HUES48 (cell line): ENCODE measurements at regions not wholly inside any gene's neighbourhood (a gene's known extent, or its start where the extent isn't known, plus 50 kb on each side); places are given as distances from the start of the nearest gene placed in this dataset.

Source experiments
- H3K27ac ChIP-seq: one replicate; pipeline ENCODE4 v1.7.0; 2013; ENCODE audit warnings: low read depth, low read length, inconsistent platforms
- H3K27me3 ChIP-seq: 2 replicates; pipeline ENCODE4 v1.6.1; 2013; ENCODE audit warnings: mild to moderate bottlenecking, low read length; ENCODE audit not compliant: control insufficient read depth, insufficient read depth
- H3K36me3 ChIP-seq: 2 replicates; pipeline ENCODE4 v1.6.1; 2013; ENCODE audit warnings: low read length; ENCODE audit not compliant: control insufficient read depth, insufficient read depth
- H3K4me1 ChIP-seq: 2 replicates; pipeline ENCODE4 v1.6.1; 2013; ENCODE audit warnings: mild to moderate bottlenecking, low read length; ENCODE audit not compliant: control insufficient read depth, insufficient read depth
- H3K4me3 ChIP-seq: 2 replicates; pipeline ENCODE4 v1.5.1; 2013; ENCODE audit warnings: mild to moderate bottlenecking, low read depth, low read length
- H3K9ac ChIP-seq: 2 replicates; pipeline ENCODE4 v1.6.1; 2013; ENCODE audit warnings: mild to moderate bottlenecking, low read depth, low read length, moderate library complexity
- H3K9me3 ChIP-seq: 2 replicates; pipeline ENCODE4 v1.6.1; 2013; ENCODE audit warnings: low read length; ENCODE audit not compliant: control insufficient read depth, insufficient read depth

DNA sequence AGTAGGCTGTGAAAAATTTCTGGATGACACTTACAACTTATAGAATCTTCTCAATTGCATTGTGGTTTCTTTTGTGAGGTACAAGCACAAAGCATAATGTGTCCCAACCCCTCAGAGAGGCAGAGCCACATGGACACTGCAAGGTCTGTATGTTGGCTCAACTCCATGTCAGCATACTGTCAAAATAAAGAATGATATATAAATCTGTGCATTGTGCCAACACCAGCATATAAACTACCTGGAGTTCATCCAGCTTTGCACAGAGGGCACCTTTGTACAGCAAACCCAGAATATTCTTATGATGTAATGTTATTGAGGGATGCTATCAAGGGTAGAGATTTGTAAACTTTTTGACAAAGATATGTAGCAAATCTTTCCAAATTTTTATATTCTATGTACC, 1065.8 kb upstream of the MIR17HG start:
- H3K36me3 ChIP-seq, result no peaks in the 10 kb centered on the region
- H3K4me3 ChIP-seq, result no peak overlapping the region
- H3K9ac ChIP-seq, result no peak overlapping the region
- no peaks in the 10 kb centered on the region for H3K9me3 ChIP-seq
- no peaks in the 10 kb centered on the region for H3K4me1 ChIP-seq
- no peak overlapping the region for H3K27ac ChIP-seq
- no peaks in the 10 kb centered on the region for H3K27me3 ChIP-seq

DNA sequence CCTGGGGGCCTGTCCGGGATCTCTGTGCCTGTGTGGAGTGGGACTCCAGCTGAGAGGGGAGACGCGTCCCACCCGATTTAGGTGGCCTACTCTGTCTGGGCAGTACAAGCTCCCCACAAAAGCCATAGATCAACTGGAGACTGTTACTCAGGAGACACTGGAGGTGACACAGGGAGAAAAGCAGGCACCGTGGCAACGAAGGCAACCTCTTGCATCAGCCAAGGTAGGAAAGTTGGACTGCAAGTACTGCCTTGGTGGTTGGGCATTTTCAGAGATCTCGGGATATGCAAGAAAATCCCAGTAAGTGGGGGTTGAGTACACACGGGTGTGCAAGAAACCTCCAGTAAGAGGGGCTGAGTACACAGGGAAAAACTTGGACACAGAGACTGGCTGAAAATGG, 1060.0 kb upstream of the MIR17HG start:
- H3K27ac ChIP-seq, result no peak overlapping the region
- no peaks in the 10 kb centered on the region for H3K4me1 ChIP-seq
- H3K36me3 ChIP-seq, result no peaks in the 10 kb centered on the region
- no peak overlapping the region for H3K9ac ChIP-seq
- no peaks in the 10 kb centered on the region for H3K27me3 ChIP-seq
- H3K9me3 ChIP-seq, result no peaks in the 10 kb centered on the region
- H3K4me3 ChIP-seq, result no peak overlapping the region

GRCh38 chr13:90293793-90294361, 1053.6 kb upstream of the MIR17HG start:
- Histone ChIP-seq H3K4me3 (no peak overlapping the region), H3K4me1 (no peaks in the 10 kb centered on the region), H3K27ac (no peak overlapping the region), H3K36me3 (no peaks in the 10 kb centered on the region), H3K27me3 (no peaks in the 10 kb centered on the region), H3K9ac (no peak overlapping the region), H3K9me3 (no peaks in the 10 kb centered on the region)

DNA sequence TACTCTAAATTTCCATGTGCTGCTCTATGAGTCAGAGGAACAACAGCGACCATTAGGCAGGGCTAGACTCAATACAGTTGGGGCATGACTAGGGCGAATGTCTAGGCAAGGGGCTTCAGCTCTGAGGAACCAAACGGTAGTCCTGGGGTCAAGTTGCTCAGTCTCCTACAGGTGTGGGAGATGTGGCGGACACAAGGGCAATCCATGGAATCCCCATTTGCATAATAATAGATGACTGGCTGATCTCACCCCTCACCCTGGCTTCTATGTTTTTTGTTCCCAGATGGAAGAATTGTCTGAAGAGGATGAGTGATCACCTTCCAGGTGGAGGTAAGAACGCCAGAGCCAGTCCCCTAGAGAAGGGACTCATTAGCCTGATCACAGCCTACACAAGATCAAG, 1048.2 kb upstream of the MIR17HG start:
- H3K4me3 ChIP-seq, result no peak overlapping the region
- no peaks in the 10 kb centered on the region for H3K27me3 ChIP-seq
- no peak overlapping the region for H3K27ac ChIP-seq
- H3K4me1 ChIP-seq, result peaks cover 6% of the 10 kb centered on the region
- H3K36me3 ChIP-seq, result no peaks in the 10 kb centered on the region
- no peaks in the 10 kb centered on the region for H3K9me3 ChIP-seq
- no peak overlapping the region for H3K9ac ChIP-seq

DNA sequence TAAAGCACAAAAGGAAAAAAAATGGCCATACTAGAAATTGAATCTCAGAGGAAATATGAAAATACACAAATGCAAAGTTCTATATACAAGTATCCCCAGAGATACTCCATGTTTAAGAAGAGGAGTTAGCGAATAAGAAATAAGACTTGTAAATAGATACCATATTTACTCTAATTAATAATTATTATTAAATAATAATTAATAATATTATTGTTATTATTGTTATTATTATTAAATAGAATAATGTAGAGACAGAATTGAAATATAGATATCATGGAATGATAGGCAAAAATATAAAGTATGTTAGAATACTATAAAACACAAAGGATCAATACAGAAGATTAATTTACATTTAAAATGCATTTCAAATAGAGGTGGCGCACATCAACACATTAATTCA, 1047.5 kb upstream of the MIR17HG start:
- H3K36me3 ChIP-seq, result no peaks in the 10 kb centered on the region
- peaks cover 6% of the 10 kb centered on the region for H3K4me1 ChIP-seq
- H3K9me3 ChIP-seq, result no peaks in the 10 kb centered on the region
- H3K27me3 ChIP-seq, result no peaks in the 10 kb centered on the region
- H3K27ac ChIP-seq, result no peak overlapping the region
- H3K4me3 ChIP-seq, result no peak overlapping the region
- no peak overlapping the region for H3K9ac ChIP-seq

GRCh38 chr13:90302107-90302506, 1045.4 kb upstream of the MIR17HG start:
- H3K4me3 ChIP-seq, result no peak overlapping the region
- no peaks in the 10 kb centered on the region for H3K27me3 ChIP-seq
- H3K9me3 ChIP-seq, result no peaks in the 10 kb centered on the region
- peaks cover 6% of the 10 kb centered on the region for H3K4me1 ChIP-seq
- no peaks in the 10 kb centered on the region for H3K36me3 ChIP-seq
- no peak overlapping the region for H3K27ac ChIP-seq
- H3K9ac ChIP-seq, result no peak overlapping the region

- Histone ChIP-seq H3K9me3 (no peaks in the 10 kb centered on the region), H3K9ac (no peak overlapping the region), H3K36me3 (no peaks in the 10 kb centered on the region), H3K4me3 (no peak overlapping the region), H3K27me3 (no peaks in the 10 kb centered on the region), H3K4me1 (no peaks in the 10 kb centered on the region), H3K27ac (no peak overlapping the region)
These were observed 1041.7 kb upstream of the MIR17HG start for GRCh38 chr13:90305796-90306195.

- Histone ChIP-seq H3K36me3 (no peaks in the 10 kb centered on the region), H3K9ac (no peak overlapping the region), H3K27ac (no peak overlapping the region), H3K4me1 (no peaks in the 10 kb centered on the region), H3K27me3 (no peaks in the 10 kb centered on the region), H3K9me3 (no peaks in the 10 kb centered on the region), H3K4me3 (no peak overlapping the region)
These were observed 1040.4 kb upstream of the MIR17HG start for GRCh38 chr13:90307136-90307535.

GRCh38 chr13:90308249-90308648, 1039.2 kb upstream of the MIR17HG start:
- no peaks in the 10 kb centered on the region for H3K9me3 ChIP-seq
- H3K27me3 ChIP-seq, result no peaks in the 10 kb centered on the region
- H3K36me3 ChIP-seq, result no peaks in the 10 kb centered on the region
- no peaks in the 10 kb centered on the region for H3K4me1 ChIP-seq
- no peak overlapping the region for H3K9ac ChIP-seq
- H3K27ac ChIP-seq, result no peak overlapping the region
- no peak overlapping the region for H3K4me3 ChIP-seq

- Histone ChIP-seq H3K27ac (no peak overlapping the region), H3K36me3 (no peaks in the 10 kb centered on the region), H3K27me3 (no peaks in the 10 kb centered on the region), H3K4me3 (no peak overlapping the region), H3K9ac (no peak overlapping the region), H3K4me1 (no peaks in the 10 kb centered on the region), H3K9me3 (no peaks in the 10 kb centered on the region)
These were observed 1035.6 kb upstream of the MIR17HG start for GRCh38 chr13:90311929-90312328.

- H3K4me3 ChIP-seq, result no peak overlapping the region
- no peaks in the 10 kb centered on the region for H3K27me3 ChIP-seq
- no peaks in the 10 kb centered on the region for H3K36me3 ChIP-seq
- no peaks in the 10 kb centered on the region for H3K4me1 ChIP-seq
- H3K9ac ChIP-seq, result no peak overlapping the region
- H3K27ac ChIP-seq, result no peak overlapping the region
- no peaks in the 10 kb centered on the region for H3K9me3 ChIP-seq
These were observed 1032.4 kb upstream of the MIR17HG start for GRCh38 chr13:90315061-90315460.

GRCh38 chr13:90320664-90321063, 1026.8 kb upstream of the MIR17HG start:
- H3K27ac ChIP-seq, result no peak overlapping the region
- H3K4me3 ChIP-seq, result no peak overlapping the region
- no peaks in the 10 kb centered on the region for H3K4me1 ChIP-seq
- H3K27me3 ChIP-seq, result no peaks in the 10 kb centered on the region
- H3K9ac ChIP-seq, result no peak overlapping the region
- no peaks in the 10 kb centered on the region for H3K9me3 ChIP-seq
- no peaks in the 10 kb centered on the region for H3K36me3 ChIP-seq
